Fibroblast of mammary gland (primary cell): ENCODE measurements at regions not wholly inside any gene's neighbourhood (a gene's known extent, or its start where the extent isn't known, plus 50 kb on each side); places are given as distances from the start of the nearest gene placed in this dataset.

ENCODE experiments used
- DNase-seq: peaks from one replicate; pipeline ENCODE4 v3.0.0-alpha.2; 2010; ENCODE audit warnings: low read depth
- H3K4me3 ChIP-seq: 2 replicates; pipeline ENCODE4 v1.5.1; 2011; ENCODE audit warnings: low read depth, mild to moderate bottlenecking, low read length, moderate library complexity; ENCODE audit not compliant: control insufficient read depth
- TF ChIP-seq, protein P1 (sequence below): conservative IDR thresholded peaks from 2 replicates; pipeline ENCODE4 v1.5.1; 2011; ENCODE audit warnings: low read depth, low read length, inconsistent platforms; ENCODE audit not compliant: control insufficient read depth, insufficient read depth

DNA sequence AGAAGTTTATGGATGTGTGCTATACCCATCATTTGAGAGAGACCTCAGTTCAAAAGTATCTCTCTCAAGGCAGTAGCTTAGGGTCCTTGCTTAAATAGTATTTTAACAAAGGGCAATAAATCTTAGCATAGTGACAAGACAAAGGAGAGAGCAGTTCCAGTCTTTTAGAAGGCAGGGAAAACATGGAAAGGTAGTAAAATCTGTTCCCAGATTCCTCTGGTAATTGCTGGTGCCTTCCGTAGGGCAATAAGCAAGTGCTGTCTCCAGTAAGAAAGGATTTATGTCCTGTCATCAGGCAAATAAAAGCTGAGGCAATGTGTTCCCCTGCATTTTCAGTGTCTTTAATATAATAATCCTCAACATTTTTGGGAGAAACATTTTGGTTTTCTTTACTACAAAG lies 149.0 kb upstream of the MPHOSPH6 start:
- DNase-seq, result no peak
- TF ChIP-seq, protein P1, sequence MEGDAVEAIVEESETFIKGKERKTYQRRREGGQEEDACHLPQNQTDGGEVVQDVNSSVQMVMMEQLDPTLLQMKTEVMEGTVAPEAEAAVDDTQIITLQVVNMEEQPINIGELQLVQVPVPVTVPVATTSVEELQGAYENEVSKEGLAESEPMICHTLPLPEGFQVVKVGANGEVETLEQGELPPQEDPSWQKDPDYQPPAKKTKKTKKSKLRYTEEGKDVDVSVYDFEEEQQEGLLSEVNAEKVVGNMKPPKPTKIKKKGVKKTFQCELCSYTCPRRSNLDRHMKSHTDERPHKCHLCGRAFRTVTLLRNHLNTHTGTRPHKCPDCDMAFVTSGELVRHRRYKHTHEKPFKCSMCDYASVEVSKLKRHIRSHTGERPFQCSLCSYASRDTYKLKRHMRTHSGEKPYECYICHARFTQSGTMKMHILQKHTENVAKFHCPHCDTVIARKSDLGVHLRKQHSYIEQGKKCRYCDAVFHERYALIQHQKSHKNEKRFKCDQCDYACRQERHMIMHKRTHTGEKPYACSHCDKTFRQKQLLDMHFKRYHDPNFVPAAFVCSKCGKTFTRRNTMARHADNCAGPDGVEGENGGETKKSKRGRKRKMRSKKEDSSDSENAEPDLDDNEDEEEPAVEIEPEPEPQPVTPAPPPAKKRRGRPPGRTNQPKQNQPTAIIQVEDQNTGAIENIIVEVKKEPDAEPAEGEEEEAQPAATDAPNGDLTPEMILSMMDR, result no peak
- no peak overlapping the region for H3K4me3 ChIP-seq

DNA sequence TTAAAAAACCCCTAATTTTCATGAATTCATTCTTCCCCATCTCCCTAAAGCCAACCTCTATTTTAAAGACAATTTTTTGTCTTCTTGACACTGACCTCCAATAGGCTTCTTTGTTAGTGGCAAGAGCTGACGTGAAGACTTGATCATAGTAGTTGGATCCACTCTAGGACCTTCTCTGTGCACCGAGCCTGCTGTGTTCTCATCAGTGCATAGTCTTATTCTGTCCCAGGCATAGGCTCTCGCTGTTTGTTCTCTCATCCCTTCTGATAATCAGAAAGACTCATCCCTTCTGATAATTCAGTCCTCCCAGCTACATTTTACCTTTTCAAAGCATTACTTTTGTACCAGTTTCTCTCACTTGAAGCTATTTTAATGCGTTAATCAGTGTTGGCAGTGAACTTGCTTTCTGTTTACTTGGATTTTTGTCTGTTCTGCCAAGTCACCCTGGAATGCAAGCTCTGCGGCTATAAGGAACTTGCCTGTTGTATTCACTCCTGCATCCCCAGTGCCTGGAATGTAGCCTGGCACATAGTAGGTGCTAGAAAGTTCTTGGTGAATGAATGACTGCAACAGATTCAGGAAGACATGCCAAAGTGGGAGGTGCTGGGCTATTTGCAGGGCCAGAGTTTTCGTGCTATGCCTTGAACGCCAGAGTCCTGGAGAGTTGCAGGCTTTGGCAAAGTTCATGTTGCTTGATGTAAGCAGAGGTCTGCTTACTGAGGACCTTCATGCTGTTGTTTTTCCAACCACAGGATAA lies 147.6 kb upstream of the MPHOSPH6 start:
- TF ChIP-seq, protein P1, result no peak
- no peak for DNase-seq

DNA sequence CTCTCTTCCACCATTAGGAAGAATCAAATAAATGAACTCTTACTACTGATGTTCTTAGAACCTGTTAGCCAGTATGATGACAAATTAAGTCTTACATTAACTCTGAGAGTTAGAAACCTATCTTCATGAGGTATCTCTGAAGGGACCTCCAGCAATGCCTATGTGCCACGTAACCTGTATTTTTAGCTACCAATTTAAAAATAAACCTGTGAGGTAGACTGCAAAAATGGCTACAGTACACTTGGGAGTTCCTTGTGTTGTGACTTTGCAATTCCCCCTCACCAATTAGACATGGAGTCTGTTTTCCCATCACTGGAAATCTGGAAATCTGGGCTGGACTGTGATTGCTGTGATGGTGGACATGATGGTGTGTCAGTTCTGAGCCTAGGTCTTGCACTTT lies 143.7 kb upstream of the MPHOSPH6 start:
- TF ChIP-seq, protein P1, result no peak
- H3K4me3 ChIP-seq, result no peak overlapping the region
- no peak for DNase-seq

More for the DNA sequence above, 147.6 kb upstream of the MPHOSPH6 start:
- H3K4me3 ChIP-seq, result no peak overlapping the region

DNA sequence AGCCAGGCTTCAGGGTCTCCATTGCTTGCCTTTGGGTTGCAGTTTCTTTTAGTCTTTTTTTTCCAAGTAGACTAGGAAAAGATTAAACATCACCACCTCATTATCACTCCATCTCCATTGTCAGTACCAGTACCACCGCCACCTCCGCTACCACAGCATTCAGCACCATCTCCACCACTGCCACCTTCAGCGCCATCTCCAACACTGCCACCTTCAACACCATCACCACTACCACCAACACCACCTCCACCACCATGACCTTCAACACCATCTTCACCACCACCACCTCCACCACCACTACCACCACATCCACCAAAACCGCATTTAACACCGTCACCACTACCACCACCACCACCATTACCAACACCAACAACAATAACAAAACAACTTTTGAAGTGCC lies 141.5 kb upstream of the MPHOSPH6 start:
- no peak for DNase-seq
- TF ChIP-seq, protein P1, result no peak
- H3K4me3 ChIP-seq, result no peak overlapping the region

DNA sequence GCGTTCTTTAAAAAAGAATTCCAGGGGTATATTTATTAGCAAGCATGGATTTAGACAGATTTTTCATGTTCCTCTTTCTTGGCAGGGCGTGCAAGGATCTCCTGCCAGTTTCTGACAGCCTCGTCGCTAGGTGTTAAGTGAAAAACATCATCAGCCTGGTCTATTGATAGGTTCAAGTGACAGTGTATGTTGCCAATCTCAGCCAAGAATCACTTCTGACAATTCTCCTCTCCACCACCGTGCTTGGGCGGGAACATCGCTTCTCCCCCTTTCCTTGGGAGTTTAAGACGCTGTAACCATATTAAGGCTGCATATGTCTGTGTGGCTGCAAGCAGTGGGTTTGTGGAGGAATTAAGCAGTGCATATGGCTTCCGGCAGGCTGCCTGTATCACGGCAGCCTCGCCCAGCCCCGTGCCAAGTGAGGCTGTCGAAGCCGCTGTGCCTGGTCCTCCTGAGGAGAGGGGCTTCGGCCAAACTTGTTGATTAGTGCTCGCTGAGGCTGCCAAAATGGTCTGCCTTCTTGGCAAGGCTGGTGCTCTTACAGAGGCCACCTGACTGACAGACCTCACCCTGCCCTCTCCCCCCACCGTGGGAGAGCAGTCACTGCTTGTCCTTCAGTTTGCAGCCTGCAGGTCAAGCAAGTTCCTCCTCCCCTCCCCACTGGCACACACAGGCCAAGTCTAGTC lies 132.2 kb upstream of the MPHOSPH6 start:
- DNase-seq, result no peak
- H3K4me3 ChIP-seq, result no peak overlapping the region
- TF ChIP-seq, protein P1, result no peak

DNA sequence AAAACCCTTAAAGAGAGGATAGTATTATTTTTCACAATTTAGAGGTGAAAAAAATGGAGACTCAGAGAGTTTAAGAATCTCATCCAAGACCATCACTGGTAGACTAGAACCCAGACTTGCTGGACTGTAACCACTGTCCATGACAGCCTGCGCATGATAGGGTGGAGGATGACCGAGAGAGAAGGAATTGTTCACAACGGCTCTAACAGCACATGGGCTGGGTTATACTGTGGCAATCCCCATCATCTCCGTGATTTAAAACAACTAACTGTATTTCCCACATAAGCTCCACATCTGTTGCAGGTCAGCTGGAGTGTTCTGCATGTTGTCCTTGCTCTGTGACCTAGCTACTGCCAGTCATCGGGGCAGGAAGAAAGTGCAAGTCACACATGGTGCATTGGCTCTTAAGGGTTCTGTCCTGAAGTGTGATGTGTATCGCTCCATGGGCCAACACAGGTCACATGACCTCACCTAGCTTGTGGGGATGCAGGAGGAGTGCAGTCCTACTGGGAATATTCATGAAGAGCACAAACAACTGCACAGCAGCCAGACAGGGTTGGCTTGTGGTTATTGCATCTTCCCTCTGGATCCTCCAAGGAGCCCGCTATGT lies 131.2 kb upstream of the MPHOSPH6 start:
- no peak for DNase-seq
- TF ChIP-seq, protein P1, result no peak
- H3K4me3 ChIP-seq, result no peak overlapping the region
